ENCODE measurements at regions not wholly inside any gene's neighbourhood (a gene's known extent, or its start where the extent isn't known, plus 50 kb on each side); places are given as distances from the start of the nearest gene placed in this dataset.

DNA sequence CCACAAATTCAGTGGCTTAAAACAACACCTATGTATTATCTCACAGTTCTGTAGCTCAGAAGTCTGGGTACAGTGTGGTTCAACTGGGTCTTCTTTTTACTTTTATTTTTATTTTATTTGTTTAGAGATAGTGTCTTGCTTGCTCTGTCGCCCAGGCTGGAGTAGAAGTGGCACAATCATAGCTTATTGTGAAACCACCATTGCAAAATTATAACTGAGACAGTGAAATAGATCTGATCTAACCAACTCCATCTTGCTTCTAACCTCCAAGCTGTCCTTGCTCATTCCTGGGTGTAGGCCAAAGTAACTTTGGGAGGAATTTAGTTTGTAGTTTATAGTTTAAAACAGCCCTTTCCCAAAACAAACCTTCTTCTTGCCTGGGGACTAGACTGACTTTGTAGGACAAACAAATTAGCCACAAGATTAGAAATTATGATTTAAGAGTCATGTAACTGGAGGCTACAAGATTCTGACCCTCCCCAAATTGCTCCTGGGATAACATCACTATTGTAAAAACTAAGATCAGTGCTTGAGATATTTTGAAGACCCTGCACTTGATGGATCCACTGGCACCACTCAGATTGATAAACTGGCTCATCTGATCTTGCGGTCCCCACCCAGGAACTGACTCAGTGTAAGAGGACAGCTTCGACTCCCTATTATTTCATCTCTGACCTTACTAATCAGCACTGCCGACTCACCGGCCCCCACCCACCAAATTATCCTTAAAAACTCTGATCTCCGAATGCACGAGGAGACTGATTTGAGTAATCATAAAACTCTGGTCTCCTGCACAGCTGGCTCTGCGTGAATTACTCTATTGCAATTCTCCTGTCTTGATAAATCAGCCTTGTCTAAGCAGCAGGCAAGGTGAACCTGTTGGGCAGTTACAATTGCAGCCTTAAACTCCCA, 193.4 kb upstream of the CDYL start:
- WGBS, 3 donors = 70 to 78% (median 77%) methylated on average over 8 of the region's 8 CpGs
- H3K27ac ChIP-seq (ENCODE audit: low read depth, low read length) = peak overlapping the region; percentile 55

DNA sequence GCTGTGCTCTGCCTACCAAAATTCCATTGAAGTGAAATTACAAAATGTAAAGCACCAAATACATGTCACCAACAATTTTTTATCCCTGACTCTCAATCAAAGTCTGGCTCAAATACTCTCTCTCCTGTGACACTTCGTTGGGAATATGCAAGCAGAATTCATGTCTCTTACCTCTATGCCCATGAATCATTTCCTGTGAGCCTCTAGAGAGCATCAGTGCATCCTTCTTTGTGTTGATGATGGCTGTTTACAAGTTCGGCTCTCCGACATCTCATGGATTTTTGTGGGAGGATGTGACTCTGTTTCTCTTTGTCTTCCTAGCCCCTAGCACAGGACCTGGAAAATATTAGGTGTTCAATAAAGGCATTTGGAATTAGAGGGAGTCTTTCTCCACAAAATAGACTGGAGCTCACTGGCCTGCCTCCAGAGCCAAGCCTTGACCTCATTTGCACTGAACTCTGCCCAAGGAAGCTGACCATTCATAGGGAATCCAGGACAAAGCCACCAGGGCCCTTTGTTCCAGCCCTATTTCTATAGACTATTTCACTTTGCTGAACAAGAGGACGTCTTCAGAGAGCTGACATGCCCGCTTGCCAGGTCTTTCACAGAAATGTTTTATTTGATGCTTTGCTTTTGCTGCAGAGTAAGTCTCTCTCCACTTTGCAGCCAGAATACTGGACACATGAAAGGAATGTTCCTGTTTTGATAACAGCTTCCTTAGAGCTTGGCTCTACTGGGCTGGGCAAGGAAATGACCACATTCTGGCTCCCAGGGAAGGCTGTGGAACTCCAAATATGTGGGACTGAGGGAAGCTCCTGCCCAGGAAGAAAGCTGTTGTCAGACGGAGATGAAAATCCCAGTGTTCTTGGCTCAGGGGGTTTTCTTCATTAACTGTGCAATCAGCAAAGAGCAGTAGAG, 194.5 kb upstream of the CDYL start:
- H3K27ac ChIP-seq (ENCODE audit: low read depth, low read length) = no peak overlapping the region
- 60 to 68% (median 63%) methylated on average over 6 of the region's 6 CpGs for WGBS, 3 donors

DNA sequence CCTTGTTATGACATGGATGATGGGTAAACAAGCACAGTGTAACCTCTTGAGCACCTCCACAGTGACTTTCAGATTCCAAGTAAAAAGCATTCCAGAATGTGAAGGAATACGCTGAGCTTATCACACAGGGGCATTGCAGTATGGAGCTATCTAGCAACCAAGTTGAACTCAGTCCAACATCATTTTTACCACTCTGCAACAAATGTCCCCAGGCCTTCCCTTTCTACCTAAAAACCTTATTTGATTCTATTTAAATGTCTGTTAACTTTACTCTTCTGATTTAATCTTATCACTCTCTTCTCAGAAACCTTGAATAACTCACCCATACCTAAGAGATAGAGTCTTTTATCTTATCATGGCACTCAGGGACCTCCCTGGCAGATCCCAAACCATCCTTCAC, 195.8 kb upstream of the CDYL start:
- H3K27ac ChIP-seq (ENCODE audit: low read depth, low read length) = no peak overlapping the region
- 83 to 89% (median 83%) methylated on average over 1 of the region's 1 CpG for WGBS, 3 donors

DNA sequence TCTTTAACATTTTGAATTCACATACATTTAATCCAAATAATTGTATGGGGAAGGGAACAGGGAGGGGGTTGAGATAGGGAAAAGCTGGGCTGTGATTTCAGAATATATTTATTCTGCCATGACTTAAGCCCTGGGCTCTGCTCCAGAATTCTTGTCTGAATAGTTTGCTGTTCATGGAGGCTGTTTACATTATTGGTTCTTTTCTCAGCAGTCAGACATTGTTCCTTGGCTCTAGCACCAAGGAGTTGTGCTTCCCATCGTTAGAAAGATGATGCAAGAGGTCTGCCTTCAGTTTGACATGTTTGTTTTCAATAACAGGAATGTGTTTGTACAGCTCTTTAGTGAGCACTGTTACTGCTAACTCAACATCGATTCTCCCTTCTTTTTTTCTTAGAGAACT, 198.8 kb upstream of the CDYL start:
- 26 to 43% (median 36%) methylated on average over 2 of the region's 2 CpGs for WGBS, 3 donors
- no peak overlapping the region for H3K27ac ChIP-seq (ENCODE audit: low read depth, low read length)

DNA sequence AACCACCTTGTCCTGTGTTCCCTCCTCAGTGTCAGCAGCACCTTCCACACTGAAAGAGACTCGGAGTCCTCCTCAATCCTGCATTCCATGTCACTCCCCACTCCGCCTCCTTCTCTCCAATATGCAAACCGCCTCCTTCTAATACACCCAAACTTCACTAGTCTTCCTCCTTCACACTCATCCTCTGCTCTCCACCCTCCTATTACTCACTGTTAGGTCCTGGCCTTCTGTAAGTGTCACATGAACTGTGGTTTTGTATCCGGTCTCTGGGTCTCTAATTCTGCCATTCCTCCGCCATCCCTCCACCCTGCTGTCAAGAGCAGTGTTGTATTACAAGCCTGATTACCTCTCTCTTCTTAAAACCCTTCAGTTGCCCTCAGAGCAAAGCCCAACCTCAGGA, 200.5 kb upstream of the CDYL start:
- WGBS, 3 donors = 80 to 93% (median 90%) methylated on average over 5 of the region's 5 CpGs
- H3K27ac ChIP-seq (ENCODE audit: low read depth, low read length) = no peak overlapping the region

DNA sequence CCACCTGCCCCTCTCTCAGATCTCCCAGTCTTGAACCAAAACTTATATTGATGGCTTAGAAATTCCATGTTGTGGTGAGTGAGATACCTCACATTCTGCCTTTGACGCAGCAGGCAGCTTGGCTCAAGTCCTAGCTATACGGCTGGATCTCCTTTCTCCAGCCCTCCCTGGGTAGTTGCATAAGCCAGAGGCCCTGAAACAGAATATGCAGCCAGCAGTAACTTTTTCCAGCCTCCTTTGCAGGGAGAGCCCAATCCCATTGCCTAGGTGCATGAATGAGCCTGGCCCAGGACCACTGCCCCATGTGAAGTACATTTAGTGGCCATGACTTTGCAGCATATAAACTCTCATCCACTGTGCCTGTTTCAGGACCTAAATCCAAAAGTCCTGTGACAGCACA, 202.2 kb upstream of the CDYL start:
- H3K27ac ChIP-seq (ENCODE audit: low read depth, low read length) = no peak overlapping the region
- 52 to 69% (median 66%) methylated on average over 2 of the region's 2 CpGs for WGBS, 3 donors

DNA sequence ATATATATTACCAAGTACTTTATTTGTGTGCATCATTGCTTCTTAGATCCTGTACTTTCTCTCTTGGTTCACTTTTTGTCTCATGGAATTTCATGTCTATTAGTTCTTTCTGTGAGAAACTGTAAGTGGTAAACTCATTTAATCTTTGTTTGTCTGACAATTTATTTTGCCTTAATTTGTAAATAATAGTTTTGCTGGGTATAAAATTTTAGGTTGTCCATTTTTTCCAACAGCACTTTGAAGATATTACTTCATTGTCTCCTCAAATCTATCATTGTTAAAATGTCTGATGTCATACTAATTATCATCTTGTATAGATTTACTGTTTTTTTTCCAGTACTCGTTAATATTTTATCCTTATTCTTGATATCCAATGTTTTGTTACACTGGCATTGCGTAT, 205.2 kb upstream of the CDYL start:
- 87 to 96% (median 95%) methylated on average over 2 of the region's 2 CpGs for WGBS, 3 donors
- H3K27ac ChIP-seq (ENCODE audit: low read depth, low read length) = no peak overlapping the region

DNA sequence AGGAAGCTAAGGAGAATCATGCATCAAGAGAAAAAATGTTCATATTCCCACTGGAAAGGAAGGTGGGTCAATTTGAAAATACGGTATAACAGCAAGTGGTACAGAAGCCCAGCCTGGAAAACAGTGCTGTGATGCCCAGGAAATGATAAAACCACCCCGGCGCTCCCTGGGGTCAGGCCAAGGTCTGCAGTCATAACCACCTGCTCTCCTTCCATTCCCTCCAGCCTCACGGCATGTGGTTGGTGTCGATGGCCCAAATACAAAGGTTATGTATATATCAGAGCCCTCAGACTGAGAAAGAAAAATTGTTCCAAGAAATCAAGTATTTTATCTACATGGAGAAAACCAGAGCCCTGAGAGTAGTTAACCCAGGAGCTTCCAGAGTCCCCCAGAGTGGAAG, 208.1 kb upstream of the CDYL start:
- no peak overlapping the region for H3K27ac ChIP-seq (ENCODE audit: low read depth, low read length)
- WGBS, 3 donors = 40 to 89% (median 83%) methylated on average over 5 of the region's 5 CpGs

DNA sequence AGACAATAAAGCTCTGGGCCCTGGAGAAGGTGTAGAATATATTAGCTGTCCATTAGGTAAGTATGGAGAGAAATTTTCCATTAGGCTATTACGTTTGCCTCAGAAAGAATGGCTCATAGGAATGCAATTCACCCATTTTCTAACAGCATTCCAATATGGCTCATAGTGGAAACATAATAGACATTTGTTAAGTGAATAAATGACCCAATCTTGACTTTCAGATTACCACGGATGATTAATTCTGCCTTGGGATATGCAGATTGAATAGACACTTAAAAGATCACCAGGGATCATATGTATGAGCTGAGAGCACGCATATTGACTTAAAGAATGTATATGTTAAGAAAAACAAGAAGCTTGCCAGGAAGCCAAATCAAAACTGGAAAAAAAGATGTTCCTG, 209.1 kb upstream of the CDYL start:
- H3K27ac ChIP-seq (ENCODE audit: low read depth, low read length) = no peak overlapping the region
- 53 to 75% (median 75%) methylated on average over 3 of the region's 3 CpGs for WGBS, 3 donors

DNA sequence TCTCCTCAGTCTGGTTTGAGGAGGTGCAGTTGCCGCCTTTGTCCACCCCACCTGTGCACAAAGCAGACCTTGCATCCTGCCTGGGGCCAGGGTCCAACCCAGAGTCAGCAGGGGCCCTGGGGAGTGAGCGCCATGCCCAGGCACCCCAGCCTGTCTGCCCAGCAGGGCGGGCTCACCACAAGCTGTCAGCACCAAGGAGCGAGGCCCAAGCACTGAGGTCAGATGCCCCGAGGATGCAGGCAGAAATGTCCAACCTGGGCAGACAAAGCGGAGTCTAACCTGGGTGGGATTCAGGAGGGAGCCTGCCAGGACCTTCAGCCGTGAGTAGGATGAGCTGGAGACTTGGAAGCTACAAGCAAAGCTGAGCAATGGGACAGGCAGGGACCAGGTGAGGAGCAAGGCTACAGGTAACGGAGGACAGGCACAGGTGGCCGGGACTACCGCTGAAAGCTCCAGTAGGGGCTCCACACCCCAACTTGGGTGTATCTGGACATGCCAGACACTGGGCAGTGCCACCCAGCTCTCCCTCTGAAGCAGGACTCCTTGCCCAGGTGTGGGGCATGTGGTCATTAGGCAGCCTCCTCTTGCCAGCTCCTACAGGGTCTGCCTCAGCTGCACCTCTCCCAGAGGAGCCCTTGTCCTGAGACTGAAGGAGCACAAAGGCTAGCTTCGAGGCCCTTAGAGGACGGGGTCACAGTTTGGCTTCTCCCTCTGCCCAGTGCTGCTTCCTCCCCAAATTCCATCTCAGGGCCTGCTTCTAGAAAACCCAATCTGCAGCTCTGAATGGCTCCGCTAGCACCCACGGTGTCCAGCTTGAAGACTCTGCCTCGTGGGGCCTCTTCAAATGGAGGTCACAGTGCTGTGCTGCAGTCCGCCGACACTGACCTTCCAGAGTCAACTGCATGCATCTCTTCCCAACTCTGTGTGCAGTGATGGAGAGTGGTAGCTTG, 210.6 kb upstream of the CDYL start:
- WGBS, 3 donors = 71 to 93% (median 90%) methylated on average over 17 of the region's 17 CpGs
- H3K27ac ChIP-seq (ENCODE audit: low read depth, low read length) = no peak overlapping the region

DNA sequence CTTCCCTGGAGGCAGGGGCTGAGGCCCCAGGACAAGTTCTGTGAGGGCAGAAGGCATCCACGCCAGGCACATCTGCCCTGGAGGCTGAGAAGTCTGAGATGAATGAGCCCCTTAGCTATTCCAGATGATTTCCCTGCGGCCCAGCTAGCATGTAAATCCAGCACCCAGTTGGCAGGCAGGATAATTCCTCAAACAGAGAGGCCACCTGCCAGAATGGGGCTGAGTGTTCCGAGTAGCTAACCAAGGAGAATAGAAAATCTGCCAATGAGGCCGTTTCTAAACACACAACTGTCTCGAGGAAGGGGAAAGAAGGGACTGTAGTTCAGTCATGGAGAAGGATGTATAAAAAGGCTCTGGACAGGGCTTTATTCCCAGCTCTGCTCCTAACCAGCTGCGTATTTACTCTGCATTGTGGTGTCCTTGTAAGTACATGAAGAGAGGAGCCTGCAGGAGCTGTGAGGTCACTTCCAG, 211.4 kb upstream of the CDYL start:
- 66 to 80% (median 76%) methylated on average over 6 of the region's 6 CpGs for WGBS, 3 donors
- H3K27ac ChIP-seq (ENCODE audit: low read depth, low read length) = no peak overlapping the region

DNA sequence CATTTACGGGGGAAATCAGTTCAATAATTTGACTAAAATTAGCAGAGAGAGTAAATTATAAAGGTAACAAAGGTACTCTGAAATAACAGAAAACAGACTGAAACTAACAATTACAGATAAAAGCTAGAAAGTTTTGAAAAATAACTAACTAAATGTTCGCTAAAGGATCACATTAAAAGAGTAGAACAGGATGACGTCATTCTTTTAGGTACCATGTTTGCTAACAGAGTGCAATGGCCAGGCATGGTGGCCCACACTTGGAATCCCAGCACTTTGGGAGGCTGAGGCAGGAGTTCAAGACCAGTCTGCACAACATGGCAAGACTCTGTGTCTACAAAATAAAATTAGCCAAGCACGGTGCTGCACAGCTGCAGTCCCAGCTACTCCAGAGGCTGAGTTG, 212.3 kb upstream of the CDYL start:
- no peak overlapping the region for H3K27ac ChIP-seq (ENCODE audit: low read depth, low read length)
- 43 to 96% (median 93%) methylated on average over 4 of the region's 4 CpGs for WGBS, 3 donors

DNA sequence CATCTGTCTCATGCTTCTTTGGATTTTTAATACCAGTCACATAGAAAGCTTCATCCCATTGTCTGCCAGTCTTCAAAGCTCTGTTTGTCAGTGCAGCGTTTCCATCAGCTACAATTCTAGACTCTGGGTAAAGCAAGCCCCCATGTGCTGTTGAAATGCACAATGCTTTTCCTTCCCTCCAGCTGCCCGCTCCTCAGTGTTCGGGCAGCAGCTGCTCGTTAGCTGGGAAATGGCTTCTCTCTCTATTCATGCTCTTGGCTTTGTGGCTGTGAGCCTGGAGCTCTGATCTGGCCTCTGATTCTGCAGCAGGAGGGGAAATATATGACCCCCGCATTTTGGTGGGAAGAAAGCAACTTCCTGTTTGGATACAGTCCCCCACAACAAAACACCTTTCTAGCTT, 213.0 kb upstream of the CDYL start:
- no peak overlapping the region for H3K27ac ChIP-seq (ENCODE audit: low read depth, low read length)
- WGBS, 3 donors = 69 to 71% (median 70%) methylated on average over 5 of the region's 5 CpGs

DNA sequence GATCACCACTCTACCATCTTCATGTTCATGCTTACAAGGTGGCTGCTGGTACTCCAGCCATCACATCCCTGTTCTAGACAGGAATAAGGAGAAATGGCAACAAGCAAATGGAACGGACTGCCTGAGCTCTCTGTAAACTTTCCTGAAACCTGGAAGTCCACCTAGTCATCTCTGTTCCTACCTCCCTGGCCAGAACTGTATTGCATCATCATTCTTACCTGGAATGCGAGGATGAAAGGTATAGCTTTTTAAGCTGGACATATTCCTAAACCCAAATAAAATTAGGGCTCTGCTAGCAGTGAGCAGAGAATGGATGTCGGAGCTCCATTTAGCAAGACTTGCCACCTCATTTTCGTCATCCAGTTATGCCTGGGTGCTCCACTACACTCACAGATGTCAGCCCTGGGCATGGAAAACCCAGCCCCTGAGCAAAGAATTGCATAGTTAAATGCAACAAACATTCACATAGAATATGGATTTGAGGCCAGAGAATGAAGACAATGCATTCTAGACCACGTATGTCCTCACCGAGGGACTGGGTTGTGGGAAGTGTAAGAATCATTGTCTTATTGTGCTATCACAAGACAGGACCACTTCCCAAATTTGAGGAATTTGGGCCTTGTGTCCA, 214.3 kb upstream of the CDYL start:
- no peak overlapping the region for H3K27ac ChIP-seq (ENCODE audit: low read depth, low read length)
- WGBS, 3 donors = 85 to 93% (median 92%) methylated on average over 6 of the region's 6 CpGs

DNA sequence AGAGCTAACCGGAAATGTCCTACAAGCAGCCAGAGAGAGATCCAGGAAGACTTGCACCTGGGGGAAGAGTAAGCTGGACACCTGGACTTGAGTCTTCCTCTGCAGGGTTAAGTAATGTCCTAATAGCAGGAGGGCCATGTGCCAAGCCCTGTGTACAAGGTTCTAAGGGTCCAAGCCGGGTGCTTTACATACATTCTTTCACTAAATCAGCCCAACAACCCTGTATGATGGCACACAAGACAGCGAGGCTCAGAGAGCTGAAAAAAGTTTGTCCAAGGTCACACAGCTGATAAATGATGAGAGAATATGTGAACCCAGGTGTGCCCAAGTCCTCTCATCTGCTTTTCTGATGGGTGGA, 215.1 kb upstream of the CDYL start:
- H3K27ac ChIP-seq (ENCODE audit: low read depth, low read length) = no peak overlapping the region
- WGBS, 3 donors = 74 to 93% (median 91%) methylated on average over 3 of the region's 3 CpGs

DNA sequence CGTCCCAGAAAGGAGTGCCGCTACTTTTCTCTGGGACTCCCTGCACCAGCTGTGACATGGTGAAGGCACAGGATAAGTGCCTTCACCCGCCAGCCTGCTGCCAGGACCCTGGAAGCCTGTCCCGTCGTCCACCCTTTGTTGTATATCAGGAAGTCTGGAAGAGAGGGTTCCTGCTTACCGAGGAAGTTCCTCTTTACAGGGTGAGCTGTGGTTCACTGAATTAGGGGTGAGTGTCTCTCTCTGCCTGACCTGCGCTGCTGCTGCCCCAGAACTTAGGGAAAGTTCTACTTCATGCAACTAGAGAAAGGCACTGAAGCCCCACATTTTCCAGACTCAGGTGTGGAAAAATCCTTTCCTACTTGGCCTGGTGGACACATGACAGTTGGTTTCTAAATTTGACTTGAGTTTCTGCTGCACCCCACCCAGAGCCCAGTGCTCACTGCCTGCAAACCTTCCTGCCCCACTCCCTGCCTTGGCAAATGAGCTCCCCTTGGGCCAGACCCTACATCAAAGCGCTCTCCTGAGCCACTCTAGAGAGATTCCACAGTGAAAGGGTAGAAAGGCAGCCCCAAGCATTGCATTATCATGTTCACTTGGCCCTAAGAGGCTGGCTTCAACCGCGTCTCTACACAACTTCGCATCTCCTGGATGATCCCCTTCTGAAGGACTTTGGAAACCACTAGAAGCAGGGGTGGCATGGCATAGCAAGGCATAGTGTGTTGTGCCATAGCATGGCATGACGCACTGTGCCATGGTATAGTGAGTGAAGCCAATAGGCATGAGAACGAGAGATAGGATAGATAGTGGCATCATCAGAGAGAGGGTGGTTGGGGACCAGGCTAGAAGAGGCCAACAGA, 215.8 kb upstream of the CDYL start:
- no peak overlapping the region for H3K27ac ChIP-seq (ENCODE audit: low read depth, low read length)
- 72 to 79% (median 74%) methylated on average over 13 of the region's 13 CpGs for WGBS, 3 donors

DNA sequence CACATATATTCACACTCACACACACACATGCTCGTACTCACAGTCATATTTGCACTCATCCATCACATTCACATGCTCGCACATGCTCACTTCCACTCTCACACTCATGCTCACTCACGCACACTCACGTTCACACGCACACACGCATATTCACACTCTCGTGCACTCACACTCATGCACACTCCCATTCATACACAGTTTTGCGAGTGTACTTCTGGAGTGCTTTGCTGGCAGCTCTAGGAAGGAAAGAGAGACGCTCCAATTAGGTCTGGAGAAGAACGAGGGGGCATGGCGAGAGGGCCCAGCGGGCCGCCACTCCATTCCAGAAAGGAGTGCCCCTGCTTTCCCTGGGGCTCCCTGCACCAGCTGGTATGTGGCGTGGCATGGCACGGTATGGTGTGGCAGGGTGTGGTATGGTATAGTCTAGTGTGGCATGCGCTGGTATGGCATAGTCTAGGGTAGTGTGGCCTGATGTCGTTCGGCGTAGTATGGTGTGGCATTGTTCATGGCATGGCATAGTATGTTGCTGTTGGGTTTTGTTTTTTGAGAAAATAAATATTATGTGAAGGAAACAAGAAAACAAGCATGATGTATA, 216.8 kb upstream of the CDYL start:
- no peak overlapping the region for H3K27ac ChIP-seq (ENCODE audit: low read depth, low read length)
- 91 to 96% (median 95%) methylated on average over 19 of the region's 19 CpGs for WGBS, 3 donors
